ENCODE measurements at regions not wholly inside any gene's neighbourhood (a gene's known extent, or its start where the extent isn't known, plus 50 kb on each side); places are given as distances from the start of the nearest gene placed in this dataset.

DNA sequence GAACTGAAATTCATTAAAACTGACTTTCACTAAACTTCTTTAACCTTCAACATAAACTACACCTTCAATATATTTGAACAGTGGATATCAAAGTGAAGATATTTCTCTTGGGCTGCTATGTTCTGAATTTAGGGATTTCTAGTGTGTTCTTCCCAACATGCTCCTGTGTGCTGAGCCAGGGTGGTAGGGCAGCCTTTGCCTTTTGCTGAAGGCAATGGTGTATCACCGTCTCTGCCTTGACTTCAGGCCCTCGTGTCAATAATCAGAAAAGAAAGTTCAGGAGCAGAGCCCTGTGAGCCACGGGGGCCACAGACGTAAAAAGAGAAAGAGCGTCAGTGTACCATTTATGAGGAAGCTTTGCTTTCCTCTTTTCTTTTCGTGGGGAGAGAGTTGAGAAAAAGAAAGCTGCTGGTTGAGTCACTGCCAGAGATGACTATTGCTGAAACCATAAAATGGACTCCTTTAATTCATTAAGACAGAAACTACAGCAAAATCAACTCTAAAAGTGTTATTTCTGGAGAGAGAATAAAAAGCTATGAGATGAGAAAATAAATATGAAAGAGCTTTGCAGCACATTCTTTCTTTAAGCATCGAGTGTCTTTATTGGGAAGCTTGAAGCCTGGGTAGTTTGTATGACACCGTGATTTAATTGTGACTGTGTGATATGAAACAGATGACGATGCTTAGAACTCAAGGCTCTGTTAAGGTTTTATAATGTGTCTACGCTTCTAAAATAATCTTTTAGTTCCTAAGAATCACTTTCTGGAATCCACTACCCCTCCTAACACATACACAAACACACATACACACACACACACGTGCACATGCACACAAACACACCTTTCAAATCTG, 271.8 kb upstream of the MTNR1B start:
- no peaks in the 10 kb centered on the region for H3K9me3 ChIP-seq
- peaks cover 0 to 4% of the 10 kb centered on the region in 2 donors for H3K4me1 ChIP-seq (ENCODE audit: control insufficient read depth in 1 of 2, low read depth in 2 of 2)
- DNase-seq (ENCODE audit: low spot score) (no peak), ATAC-seq (ENCODE audit: insufficient number of reproducible peaks, low FRiP score, low read depth) (no peak)
- no peak for TF ChIP-seq CTCF (IDR thresholded peaks at IDR 0.05)
- no peak overlapping the region for H3K4me3 ChIP-seq
- H3K27me3 ChIP-seq (replicated peaks; ENCODE audit: insufficient read depth) = no peaks in the 10 kb centered on the region
- H3K27ac ChIP-seq = no peak overlapping the region
- no peaks in the 10 kb centered on the region for H3K36me3 ChIP-seq

- ATAC-seq (ENCODE audit: insufficient number of reproducible peaks, low FRiP score, low read depth) (no peak), DNase-seq (ENCODE audit: low spot score) (no peak)
- H3K4me3 ChIP-seq = no peak overlapping the region
- H3K36me3 ChIP-seq = no peaks in the 10 kb centered on the region
- no peaks in the 10 kb centered on the region for H3K9me3 ChIP-seq
- TF ChIP-seq CTCF (IDR thresholded peaks at IDR 0.05) = no peak
- peaks cover 0 to 8% of the 10 kb centered on the region in 2 donors for H3K4me1 ChIP-seq (ENCODE audit: control insufficient read depth in 1 of 2, low read depth in 2 of 2)
- no peak overlapping the region for H3K27ac ChIP-seq
- no peaks in the 10 kb centered on the region for H3K27me3 ChIP-seq (replicated peaks; ENCODE audit: insufficient read depth)
Observed at GRCh38 chr11:92698742-92699141, 270.7 kb upstream of the MTNR1B start.

DNA sequence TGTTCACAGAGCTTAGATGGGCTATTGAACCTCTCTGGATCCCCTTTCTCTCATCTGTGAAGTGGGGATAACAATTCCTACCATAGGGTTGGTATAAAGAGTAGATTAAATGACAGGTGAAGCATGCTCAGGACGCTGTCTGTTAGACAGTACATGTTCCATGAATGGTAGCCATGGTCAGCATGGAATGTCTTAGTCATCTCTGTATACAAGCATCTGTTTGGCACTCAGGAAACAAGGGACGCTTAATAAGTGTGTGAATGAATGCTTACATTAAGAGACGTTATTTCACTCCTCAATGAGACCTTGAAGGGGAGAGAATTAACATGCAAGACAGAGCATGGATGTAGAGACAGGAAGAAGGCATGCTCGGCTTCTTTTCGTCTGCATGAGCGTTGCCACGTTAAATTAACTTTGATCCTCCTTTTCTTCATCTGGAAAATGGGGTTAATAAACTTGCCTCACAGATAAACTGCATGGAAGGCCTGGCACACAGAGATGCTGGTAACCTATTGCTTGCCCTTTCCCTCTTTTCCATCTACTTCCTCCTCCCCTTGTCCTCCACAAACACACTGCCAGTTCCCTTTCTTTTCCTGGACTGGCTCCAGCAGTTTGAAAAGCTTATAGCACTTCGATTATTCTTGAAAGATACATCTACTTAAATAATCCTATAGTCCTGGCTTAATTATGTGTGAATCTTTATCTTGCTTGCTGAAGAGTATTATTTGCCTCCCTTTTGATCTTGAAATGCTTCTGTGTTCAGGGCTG, 267.2 kb upstream of the MTNR1B start:
- no peak overlapping the region for H3K27ac ChIP-seq
- ATAC-seq (ENCODE audit: insufficient number of reproducible peaks, low FRiP score, low read depth) = no peak
- no peaks in the 10 kb centered on the region for H3K9me3 ChIP-seq
- H3K4me3 ChIP-seq = no peak overlapping the region
- peaks cover 0 to 20% of the 10 kb centered on the region in 2 donors for H3K4me1 ChIP-seq (ENCODE audit: control insufficient read depth in 1 of 2, low read depth in 2 of 2)
- no peaks in the 10 kb centered on the region for H3K27me3 ChIP-seq (replicated peaks; ENCODE audit: insufficient read depth)
- TF ChIP-seq CTCF (IDR thresholded peaks at IDR 0.05) = no peak
- DNase-seq (ENCODE audit: low spot score) = no peak
- no peaks in the 10 kb centered on the region for H3K36me3 ChIP-seq

DNA sequence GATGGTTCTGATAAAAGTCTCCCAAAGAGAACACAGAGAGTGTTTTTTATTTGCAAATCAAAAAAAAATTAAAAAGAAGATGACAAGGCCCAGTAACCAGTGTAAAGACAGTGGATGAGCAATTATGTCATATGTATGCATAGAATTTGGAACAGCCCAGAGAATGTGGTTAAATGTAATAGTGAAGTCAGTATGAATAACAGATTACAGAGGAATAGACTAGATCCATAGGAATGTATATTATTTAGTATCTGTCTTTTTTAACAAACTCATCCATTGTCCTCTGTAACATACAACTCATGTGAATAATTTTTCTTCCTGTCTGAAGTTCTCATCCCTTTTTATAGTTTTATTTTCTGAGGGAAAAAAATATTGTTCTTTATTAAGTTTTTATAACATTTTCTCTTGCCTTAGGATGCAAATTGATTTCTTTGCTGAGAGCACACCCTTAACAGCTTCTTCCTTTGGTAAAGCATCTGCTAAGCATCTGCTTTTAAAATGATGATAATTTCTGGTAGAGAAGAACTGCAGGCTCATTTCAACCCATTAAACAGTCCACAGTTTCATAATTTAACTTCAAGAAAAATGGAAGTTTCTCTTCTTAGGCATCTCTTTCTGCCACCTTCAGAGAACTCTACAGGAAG, 266.5 kb upstream of the MTNR1B start:
- Histone ChIP-seq H3K9me3 (no peaks in the 10 kb centered on the region), H3K27ac (no peak overlapping the region), H3K36me3 (no peaks in the 10 kb centered on the region), H3K4me1 (ENCODE audit: control insufficient read depth in 1 of 2, low read depth in 2 of 2) (peaks cover 7 to 27% of the 10 kb centered on the region in 2 donors), H3K27me3 (replicated peaks; ENCODE audit: insufficient read depth) (no peaks in the 10 kb centered on the region), H3K4me3 (no peak overlapping the region)
- DNase-seq (ENCODE audit: low spot score) = no peak
- no peak for ATAC-seq (ENCODE audit: insufficient number of reproducible peaks, low FRiP score, low read depth)
- no peak for TF ChIP-seq CTCF (IDR thresholded peaks at IDR 0.05)

- H3K27ac ChIP-seq = no peak overlapping the region
- no peaks in the 10 kb centered on the region for H3K9me3 ChIP-seq
- H3K4me3 ChIP-seq = no peak overlapping the region
- ATAC-seq (ENCODE audit: insufficient number of reproducible peaks, low FRiP score, low read depth) (no peak), DNase-seq (ENCODE audit: low spot score) (no peak)
- no peaks in the 10 kb centered on the region for H3K27me3 ChIP-seq (replicated peaks; ENCODE audit: insufficient read depth)
- H3K36me3 ChIP-seq = no peaks in the 10 kb centered on the region
- H3K4me1 ChIP-seq (ENCODE audit: control insufficient read depth in 1 of 2, low read depth in 2 of 2) = peaks cover 9 to 32% of the 10 kb centered on the region in 2 donors
- no peak for TF ChIP-seq CTCF (IDR thresholded peaks at IDR 0.05)
Observed at GRCh38 chr11:92703449-92703830, 266.0 kb upstream of the MTNR1B start.

Measured in thoracic aorta (tissue), 2 donors.